ENCODE measurements at regions not wholly inside any gene's neighbourhood (a gene's known extent, or its start where the extent isn't known, plus 50 kb on each side); places are given as distances from the start of the nearest gene placed in this dataset.

- H2AK5ac ChIP-seq (ENCODE audit: low read depth, low read length): no peak overlapping the region
- no peak overlapping the region for H3K4me2 ChIP-seq (ENCODE audit: insufficient read depth in 1 of 2, low read depth in 2 of 2, low read length in 2 of 2)
- H2AFZ ChIP-seq (ENCODE audit: low read length): no peak overlapping the region
- no peaks in the 10 kb centered on the region for H4K20me1 ChIP-seq (replicated peaks in 1 of 2; ENCODE audit: control insufficient read depth in 1 of 2, insufficient read depth in 2 of 2, low read length in 2 of 2)
- 88% methylated on average over 3 of the region's 3 CpGs; no CpG with 5 or more reads in 1 of the 2 experiments for WGBS, 2 experiments (ENCODE audit: extremely low coverage in 1 of 2, insufficient coverage in 1 of 2, insufficient read length in 1 of 2, insufficient replicate concordance in 2 of 2, low coverage in 1 of 2, low lambda C conversion rate in 2 of 2, missing lambda C conversion rate in 1 of 2)
- H3K4ac ChIP-seq (replicated peaks; ENCODE audit: insufficient read length, low read depth, low read length): no peak overlapping the region
- TF ChIP-seq CHD1 (IDR thresholded peaks at IDR 0.05; ENCODE audit: low read depth, low read length) (no peak), HDAC6 (IDR thresholded peaks at IDR 0.05; ENCODE audit: low read depth, low read length) (no peak), RNF2 (IDR thresholded peaks at IDR 0.05; ENCODE audit: borderline replicate concordance, low read depth, low read length, missing control alignments, poor library complexity, severe bottlenecking) (no peak), KDM4A (IDR thresholded peaks at IDR 0.05; ENCODE audit: low read depth, low read length, severe bottlenecking) (no peak), NANOG (IDR thresholded peaks at IDR 0.05; ENCODE audit: insufficient read depth, low read depth, low read length, poor library complexity, severe bottlenecking) (no peak), SUZ12 (IDR thresholded peaks at IDR 0.05; ENCODE audit: low read length) (no peak), CTBP2 (IDR thresholded peaks at IDR 0.05; ENCODE audit: borderline replicate concordance, insufficient read depth, insufficient read length, low read length) (no peak), BCL11A (IDR thresholded peaks at IDR 0.05; ENCODE audit: low read depth in 2 of 2, low read length in 2 of 2) (no peak), NRF1 (IDR thresholded peaks at IDR 0.05; ENCODE audit: low read depth, low read length) (no peak), SIRT6 (IDR thresholded peaks at IDR 0.05; ENCODE audit: low read length) (no peak)
- no peak overlapping the region for H2BK20ac ChIP-seq (ENCODE audit: low read length)
- H3K14ac ChIP-seq (ENCODE audit: insufficient read length): no peak overlapping the region
- ChIA-PET CTCF (ENCODE audit: partially characterized antibody) (interaction anchor here (0.7 to 0.8 kb wide), 2 partner anchors 12 to 66 kb away, joined by 3 read pairs; no protein-coding TSS in a partner anchor), POLR2A (ENCODE audit: partially characterized antibody) (no interaction called here)
- no peaks in the 10 kb centered on the region for H3K79me2 ChIP-seq (ENCODE audit: control insufficient read depth in 1 of 2, insufficient read depth in 2 of 2, low read length in 2 of 2)
- H3K23me2 ChIP-seq (ENCODE audit: low read depth, low read length): no peaks in the 10 kb centered on the region
- no peak overlapping the region for H4K5ac ChIP-seq (ENCODE audit: insufficient read length, low read depth, low read length)
- H3K36me3 ChIP-seq (ENCODE audit: control insufficient read depth in 2 of 4, insufficient read depth in 4 of 4, low read length in 3 of 4): no peaks in the 10 kb centered on the region
- FAIRE-seq (no peak), DNase-seq (ENCODE audit: low read depth in 1 of 2, low spot score in 2 of 2) (no peak)
- 0 out of 7 replicates have a peak, but pooled peaks cover 0 to 2% (median 0%) of the 10 kb centered on the region in 4 experiments for H3K4me1 ChIP-seq (replicated peaks in 1 of 4; ENCODE audit: control insufficient read depth in 3 of 4, insufficient read depth in 4 of 4, low read length in 3 of 4)
- H2BK15ac ChIP-seq (ENCODE audit: low read length): no peak overlapping the region
- no peak overlapping the region for H2BK120ac ChIP-seq (replicated peaks; ENCODE audit: low read depth, low read length)
- H4K91ac ChIP-seq (replicated peaks; ENCODE audit: insufficient read length, low read length): no peak overlapping the region
- no peak overlapping the region; the same call in 1 of the 2 replicates for H2BK12ac ChIP-seq (ENCODE audit: low read depth, low read length)
- H3K18ac ChIP-seq (ENCODE audit: extremely low read depth, low read length): no peak overlapping the region
- H3K56ac ChIP-seq (replicated peaks; ENCODE audit: insufficient read length, low read depth, low read length): no peak overlapping the region
- no peak overlapping the region for H3K23ac ChIP-seq (ENCODE audit: insufficient read length)
- no peak overlapping the region for H3K9ac ChIP-seq (replicated peaks in 1 of 4; ENCODE audit: extremely low read depth in 1 of 4, low read depth in 3 of 4, low read length in 3 of 4)
- no peak overlapping the region for H3K4me3 ChIP-seq (ENCODE audit: extremely low read depth in 1 of 4, insufficient read depth in 2 of 4, low read depth in 3 of 4, low read length in 4 of 4)
- H3K27ac ChIP-seq (ENCODE audit: low read depth, low read length): no peak overlapping the region
- H4K8ac ChIP-seq (ENCODE audit: extremely low read depth, insufficient read depth, low read length): no peak overlapping the region
- H3K79me1 ChIP-seq (ENCODE audit: low read depth, low read length): no peaks in the 10 kb centered on the region
- H2BK5ac ChIP-seq (ENCODE audit: low read depth, low read length): no peak overlapping the region
- H3K9me3 ChIP-seq (ENCODE audit: insufficient read depth in 2 of 2, low read depth in 1 of 2, low read length in 1 of 2): no peaks in the 10 kb centered on the region
- H3K27me3 ChIP-seq (replicated peaks in 1 of 4; ENCODE audit: control insufficient read depth in 3 of 4, extremely low read depth in 1 of 4, insufficient read depth in 3 of 4, low read length in 3 of 4): no peaks in the 10 kb centered on the region
These were observed 470.3 kb downstream of the ZNF608 start for GRCh38 chr5:124276166-124276565.

Data from H1 (cell line).